Pancreas (tissue), 10 donors: ENCODE measurements at regions not wholly inside any gene's neighbourhood (a gene's known extent, or its start where the extent isn't known, plus 50 kb on each side); places are given as distances from the start of the nearest gene placed in this dataset.

Experiments used
- ATAC-seq, 4 donors: fragments of 200-7000 bp; cut with Tn5 transposase; one replicate each; pipeline versions ENCODE4 v1.8.0 to v1.9.1; 2020; ENCODE audit warnings: mild to moderate bottlenecking in 4 of 4, moderate library complexity in 4 of 4
- DNase-seq, 6 donors: peaks; one replicate each; pipeline ENCODE4 v3.0.0-alpha.2; 2020
- FAIRE-seq: peaks from 2 replicates; lab custom pipeline; 2012; peaks lifted over from hg19 to GRCh38; lab: Jason Lieb, UNC
- H3K27ac ChIP-seq, 4 donors: fragments of 200-600 bp; sonication (generic); 1 replicate in 3 of 4; 2 replicates in 1 of 4; pipeline versions ENCODE4 v1.5.0 to v1.8.0; 2020
- H3K27me3 ChIP-seq, 4 donors: fragments of 200-600 bp; one replicate each; pipeline ENCODE4 v1.8.0; 2021
- H3K36me3 ChIP-seq, 3 donors: fragments of 200-600 bp; sonication (generic) in 1 of 3; one replicate each; pipeline versions ENCODE4 v1.5.0 to v1.8.0; 2020 to 2021
- H3K4me1 ChIP-seq, 3 donors: fragments of 200-600 bp; one replicate each; pipeline ENCODE4 v1.8.0; 2021
- H3K4me3 ChIP-seq, 4 donors: fragments of 200-600 bp; sonication (generic) in 2 of 4; one replicate each; pipeline versions ENCODE4 v1.5.0 to v1.8.0; 2020 to 2021
- H3K9me3 ChIP-seq, 4 donors: fragments of 200-600 bp; one replicate each; pipeline ENCODE4 v1.8.0; 2021
- CTCF ChIP-seq, 4 donors: fragments of 200-600 bp; sonication (generic) in 3 of 4; IDR thresholded peaks; one replicate each; pipeline versions ENCODE4 v1.5.0 to v1.8.0; 2021; ENCODE audit warnings: antibody characterized with exemption in 4 of 4
- WGBS, 2 donors: extraction: QIAGEN DNeasy Blood & Tissue Kit; methylation state at CpG; one replicate each; pipeline ENCODE4 v1.1.7; 2013; 5-methylcytosine and 5-hydroxymethylcytosine counted together
- intact Hi-C, 3 donors: fragments of 100-400 bp; cut with DNase I; formaldehyde crosslinking; loops; one replicate each; pipeline versions ENCODE4 v1.11.1 to v1.14.2; 2022
- donor health status: healthy with polysubstance abuse.
- donor health status: DM: no; HTN: no; CAD: no; lungs with moderate emphysema.
- donor health status: DM: no; HTN: no; CAD: no.
- donor health status: control.
- donor health status: control.
- donor health status: Bipolar disorder and iron deficiency.
- donor health status: DM: yes; HTN: yes; CAD: no.
- donor health status: DM: no; HTN: no; CAD: no.
- donor health status: DM: no; HTN: no; CAD: no.
- donor health status: DM: yes; HTN: yes; CAD: no.

GRCh38 chr21:27631471-27631870 is 664.6 kb upstream of the ADAMTS5 start:
- Histone ChIP-seq H3K9me3 (no peaks in the 10 kb centered on the region), H3K4me3 (no peak overlapping the region), H3K27ac (no peak overlapping the region), H3K4me1 (no peaks in the 10 kb centered on the region), H3K36me3 (no peaks in the 10 kb centered on the region), H3K27me3 (no peaks in the 10 kb centered on the region)
- ATAC-seq (no peak), FAIRE-seq (peak; percentile 37), DNase-seq (no peak)
- 13 to 15% methylated on average over 1 of the region's 1 CpG for WGBS, 2 donors
- intact Hi-C loops: no loop called here
- no peak for TF ChIP-seq CTCF (IDR thresholded peaks at IDR 0.05)

DNA sequence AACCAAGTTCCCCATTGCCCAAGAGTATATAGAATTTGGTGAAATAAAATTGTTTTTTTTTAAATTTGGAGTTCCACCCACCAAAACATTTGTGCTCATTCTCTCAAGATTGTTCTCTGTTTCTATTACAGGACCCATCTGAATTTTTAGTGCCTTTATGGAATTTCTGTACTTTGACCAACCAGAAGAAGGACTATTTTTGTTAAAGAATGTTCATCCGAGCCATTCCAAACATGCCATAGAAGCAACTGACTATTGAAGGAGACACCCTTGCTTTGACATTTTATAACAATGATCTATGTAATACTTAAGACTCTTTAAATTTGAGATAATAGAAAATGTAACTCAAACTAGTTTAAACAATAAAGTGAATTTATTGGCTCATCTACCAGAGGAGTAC is 655.7 kb upstream of the ADAMTS5 start:
- H3K9me3 ChIP-seq: no peaks in the 10 kb centered on the region
- no peaks in the 10 kb centered on the region for H3K36me3 ChIP-seq
- FAIRE-seq (no peak), DNase-seq (no peak), ATAC-seq (no peak)
- no peaks in the 10 kb centered on the region for H3K4me1 ChIP-seq
- H3K27me3 ChIP-seq: no peaks in the 10 kb centered on the region
- H3K27ac ChIP-seq: no peak overlapping the region
- TF ChIP-seq CTCF (IDR thresholded peaks at IDR 0.05): no peak
- WGBS, 2 donors: 69 to 89% methylated on average over 1 of the region's 1 CpG
- H3K4me3 ChIP-seq: no peak overlapping the region
- intact Hi-C loops: no loop called here

DNA sequence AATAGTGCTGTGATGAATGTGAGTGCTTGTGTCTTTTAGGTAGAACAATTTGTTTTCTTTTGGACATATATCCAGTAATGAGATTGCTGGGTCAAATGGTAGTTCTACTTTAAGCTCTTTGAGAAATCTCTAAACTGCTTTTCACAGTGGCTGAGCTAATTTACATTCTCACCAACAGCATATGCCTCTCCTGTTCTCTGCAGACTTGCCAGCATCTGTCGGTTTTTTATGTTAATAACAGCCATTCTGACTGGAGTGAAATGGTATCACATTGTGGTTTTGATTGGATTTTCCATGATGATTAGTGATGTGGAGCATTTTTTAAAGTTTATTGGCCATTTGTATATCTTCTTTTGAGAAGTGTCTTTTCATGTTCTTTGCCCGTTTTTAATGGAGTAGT is 647.3 kb upstream of the ADAMTS5 start:
- ATAC-seq: no peak
- WGBS, 2 donors: 50 to 70% methylated on average over 2 of the region's 2 CpGs
- Histone ChIP-seq H3K4me1 (no peaks in the 10 kb centered on the region), H3K36me3 (no peaks in the 10 kb centered on the region), H3K27ac (no peak overlapping the region), H3K27me3 (no peaks in the 10 kb centered on the region), H3K9me3 (no peaks in the 10 kb centered on the region), H3K4me3 (no peak overlapping the region)
- intact Hi-C loops: no loop called here
- TF ChIP-seq CTCF (IDR thresholded peaks at IDR 0.05): no peak
- DNase-seq: no peak
- no peak for FAIRE-seq

GRCh38 chr21:27606422-27606821 is 639.5 kb upstream of the ADAMTS5 start:
- no peak for FAIRE-seq
- Histone ChIP-seq H3K27ac (no peak overlapping the region), H3K27me3 (no peaks in the 10 kb centered on the region), H3K4me1 (no peaks in the 10 kb centered on the region), H3K36me3 (no peaks in the 10 kb centered on the region), H3K4me3 (no peak overlapping the region), H3K9me3 (no peaks in the 10 kb centered on the region)
- no peak for TF ChIP-seq CTCF (IDR thresholded peaks at IDR 0.05)
- 94 to 98% methylated on average over 9 of the region's 9 CpGs for WGBS, 2 donors
- intact Hi-C loops: no loop called here
- no peak for ATAC-seq
- no peak for DNase-seq

DNA sequence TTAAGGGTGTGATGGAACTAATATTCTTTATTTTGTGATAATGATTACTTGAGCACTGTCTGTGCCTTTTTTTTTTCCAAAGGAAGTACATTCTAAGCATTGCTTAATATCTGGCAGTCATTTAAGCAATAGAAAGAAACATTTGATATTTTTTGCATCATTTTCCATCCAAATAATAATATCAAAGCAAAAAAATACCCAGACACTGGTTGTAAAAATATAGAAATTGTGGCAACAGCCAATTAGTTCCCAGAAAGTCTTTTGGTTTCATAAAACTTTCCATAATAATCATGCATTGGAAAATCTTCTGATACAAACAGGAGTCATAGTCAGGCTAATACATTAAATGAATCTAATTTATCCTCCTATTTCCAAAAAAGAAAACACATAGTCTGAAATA is 629.3 kb upstream of the ADAMTS5 start:
- DNase-seq: no peak
- intact Hi-C loops: no loop called here
- Histone ChIP-seq H3K4me3 (no peak overlapping the region), H3K27me3 (no peaks in the 10 kb centered on the region), H3K27ac (no peak overlapping the region), H3K9me3 (no peaks in the 10 kb centered on the region), H3K4me1 (no peaks in the 10 kb centered on the region), H3K36me3 (no peaks in the 10 kb centered on the region)
- no peak for ATAC-seq
- no peak for FAIRE-seq
- no peak for TF ChIP-seq CTCF (IDR thresholded peaks at IDR 0.05)
